Body of pancreas (tissue), 4 donors: ENCODE measurements at regions not wholly inside any gene's neighbourhood (a gene's known extent, or its start where the extent isn't known, plus 50 kb on each side); places are given as distances from the start of the nearest gene placed in this dataset.

ENCODE experiments used
- CTCF ChIP-seq, 7 experiments: fragments of 450-650 bp in 4 of 7; fragments of 200-600 bp in 3 of 7; sonication (generic) in 3 of 7; IDR thresholded peaks; one replicate each; pipeline ENCODE4 v1.5.1; 2016 to 2019; ENCODE audit warnings: antibody characterized with exemption in 7 of 7
- POLR2A ChIP-seq, 3 donors: fragments of 450-650 bp; IDR thresholded peaks; one replicate each; pipeline ENCODE4 v1.6.1; 2016; ENCODE audit warnings: antibody characterized with exemption in 3 of 3, mild to moderate bottlenecking in 2 of 3

- TF ChIP-seq CTCF (IDR thresholded peaks at IDR 0.05) (peak; percentile 12 to 48 (median 37)), POLR2A (IDR thresholded peaks at IDR 0.05) (no peak)
Observed at GRCh38 chr9:16154521-16155078, 601.8 kb downstream of the CCDC171 start.
